ENCODE measurements at regions not wholly inside any gene's neighbourhood (a gene's known extent, or its start where the extent isn't known, plus 50 kb on each side); places are given as distances from the start of the nearest gene placed in this dataset.

DNA sequence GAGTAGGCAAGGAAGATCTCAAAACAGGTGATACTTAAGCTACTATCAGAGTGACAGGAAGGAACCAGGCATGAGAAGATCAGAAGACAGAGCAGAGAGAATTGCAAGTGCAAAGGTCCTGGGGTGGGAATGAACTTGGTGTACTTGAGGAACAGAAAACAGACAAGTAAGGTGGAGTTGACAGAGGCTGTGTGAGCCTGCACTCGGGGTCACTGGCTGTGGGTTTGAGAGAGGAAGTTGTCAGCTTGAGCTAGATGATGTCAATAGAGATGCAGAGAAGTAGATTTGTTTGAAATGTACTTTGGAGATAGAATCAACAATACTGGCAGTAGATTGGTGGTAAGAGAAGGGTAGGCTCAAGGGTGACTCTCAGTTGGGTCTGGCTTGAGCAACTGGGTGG lies 209.5 kb downstream of the CLIC5 start:
- TF ChIP-seq EZH2 (IDR thresholded peaks at IDR 0.05; ENCODE audit: borderline replicate concordance, low read depth, low read length, severe bottlenecking) = no peak
- TF ChIP-seq, protein P1, sequence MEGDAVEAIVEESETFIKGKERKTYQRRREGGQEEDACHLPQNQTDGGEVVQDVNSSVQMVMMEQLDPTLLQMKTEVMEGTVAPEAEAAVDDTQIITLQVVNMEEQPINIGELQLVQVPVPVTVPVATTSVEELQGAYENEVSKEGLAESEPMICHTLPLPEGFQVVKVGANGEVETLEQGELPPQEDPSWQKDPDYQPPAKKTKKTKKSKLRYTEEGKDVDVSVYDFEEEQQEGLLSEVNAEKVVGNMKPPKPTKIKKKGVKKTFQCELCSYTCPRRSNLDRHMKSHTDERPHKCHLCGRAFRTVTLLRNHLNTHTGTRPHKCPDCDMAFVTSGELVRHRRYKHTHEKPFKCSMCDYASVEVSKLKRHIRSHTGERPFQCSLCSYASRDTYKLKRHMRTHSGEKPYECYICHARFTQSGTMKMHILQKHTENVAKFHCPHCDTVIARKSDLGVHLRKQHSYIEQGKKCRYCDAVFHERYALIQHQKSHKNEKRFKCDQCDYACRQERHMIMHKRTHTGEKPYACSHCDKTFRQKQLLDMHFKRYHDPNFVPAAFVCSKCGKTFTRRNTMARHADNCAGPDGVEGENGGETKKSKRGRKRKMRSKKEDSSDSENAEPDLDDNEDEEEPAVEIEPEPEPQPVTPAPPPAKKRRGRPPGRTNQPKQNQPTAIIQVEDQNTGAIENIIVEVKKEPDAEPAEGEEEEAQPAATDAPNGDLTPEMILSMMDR (IDR thresholded peaks at IDR 0.05; ENCODE audit: borderline replicate concordance, extremely low read depth, low read length, poor library complexity, severe bottlenecking) = no peak
